GM18519 (cell line): ENCODE measurements at regions not wholly inside any gene's neighbourhood (a gene's known extent, or its start where the extent isn't known, plus 50 kb on each side); places are given as distances from the start of the nearest gene placed in this dataset.
"Not testable (repeated sequence)": the region's sequence is repeated elsewhere in the genome, so short reads cannot be mapped to it uniquely, and the experiment has no call there.

Experiments used
- ATAC-seq: cut with Tn5 transposase; IDR thresholded peaks from one replicate; pipeline ENCODE4 v1.9.1; 2021; ENCODE audit warnings: mild to moderate bottlenecking, moderate library complexity; ENCODE audit not compliant: unreplicated experiment, low FRiP score

- no peak for ATAC-seq
Observed at GRCh38 chr18:71431171-71431570, 1113.0 kb downstream of the CBLN2 start.

DNA sequence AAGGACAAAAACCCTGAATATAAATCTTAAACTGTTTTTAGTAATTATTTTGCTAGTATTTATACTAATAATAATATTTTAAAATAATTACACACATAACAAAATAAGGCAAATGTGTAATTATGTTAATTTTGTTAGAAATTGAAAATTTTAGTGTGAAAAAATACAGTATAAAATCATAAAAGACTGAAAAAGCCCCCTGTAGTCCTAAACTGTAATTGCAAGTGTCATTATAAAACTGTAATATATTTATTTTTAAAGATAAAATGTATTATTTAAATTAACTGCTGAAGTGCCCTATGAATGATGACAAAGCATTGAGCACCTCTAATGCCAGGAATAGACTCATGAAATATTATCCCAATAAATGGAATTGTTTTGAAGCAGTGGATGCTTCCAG, 1117.7 kb downstream of the CBLN2 start:
- ATAC-seq, result no peak

DNA sequence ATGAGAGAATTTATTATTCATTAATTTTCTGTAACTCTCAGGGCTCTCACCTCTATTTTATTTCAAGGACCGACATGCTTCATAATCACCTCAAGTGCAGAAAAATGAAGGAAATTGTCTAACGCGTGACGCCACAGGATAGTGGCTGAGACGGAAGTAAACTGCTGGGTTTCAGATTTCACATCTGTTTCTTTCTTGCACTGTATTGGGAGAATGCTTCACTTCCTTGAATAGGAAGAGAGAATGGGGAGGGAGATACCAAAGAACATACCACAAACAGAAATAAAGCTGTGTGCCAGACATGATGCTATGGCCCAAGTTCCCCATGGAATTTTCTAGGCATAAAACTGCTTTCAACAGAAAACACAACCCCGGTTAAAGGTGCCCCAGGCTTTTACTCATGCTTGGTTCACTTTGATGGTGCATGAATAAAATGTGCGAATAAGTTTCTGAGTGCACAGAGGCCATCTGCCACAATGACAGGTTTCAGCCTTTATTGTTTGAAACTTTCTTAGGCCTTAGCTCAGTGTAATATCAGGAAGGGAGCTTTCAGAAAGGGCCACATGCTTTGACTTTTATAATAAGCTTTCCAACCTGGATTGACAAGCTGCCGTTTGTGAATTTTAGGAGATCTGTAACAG, 1116.4 kb downstream of the SOCS6 start:
- no peak for ATAC-seq

DNA sequence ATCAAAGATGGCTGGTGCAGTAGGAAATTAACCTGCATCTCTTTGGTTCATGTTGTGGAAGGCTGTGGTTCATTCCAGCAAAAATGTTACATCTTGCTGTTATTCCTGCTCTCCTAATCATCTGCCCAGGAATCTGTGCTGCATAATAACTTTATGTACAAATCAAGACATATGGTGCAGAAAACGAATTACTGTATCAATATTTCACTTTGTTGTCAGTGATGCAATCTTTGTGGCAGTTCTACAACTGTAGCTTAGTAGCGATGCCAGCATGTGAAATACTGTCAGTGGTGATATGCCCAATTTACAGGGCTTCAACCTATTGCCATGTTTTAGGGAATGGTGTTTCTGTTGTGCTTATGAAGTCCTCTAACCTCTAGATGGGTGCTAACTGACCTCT, 1114.7 kb downstream of the SOCS6 start:
- ATAC-seq, result no peak

GRCh38 chr18:71398531-71398930, 1109.7 kb downstream of the SOCS6 start:
- ATAC-seq, result no peak

DNA sequence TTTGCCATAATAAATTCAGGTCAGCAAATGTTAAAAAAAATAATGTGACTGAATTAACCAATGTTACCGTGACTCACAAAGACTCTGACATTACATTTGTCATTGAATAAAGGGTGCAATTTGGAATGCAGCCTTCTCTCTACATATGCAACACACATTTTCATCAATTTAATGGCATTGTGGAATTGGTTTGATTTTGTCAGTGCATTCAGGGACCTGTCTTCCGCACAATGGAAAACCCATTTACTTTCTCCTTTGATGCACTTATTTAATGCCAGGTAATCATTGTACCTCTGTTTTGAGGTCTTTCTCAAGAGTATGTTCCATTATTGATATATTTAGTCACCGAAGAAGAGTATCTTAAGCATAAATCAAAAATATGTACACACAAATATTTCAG, 1099.3 kb downstream of the SOCS6 start:
- ATAC-seq, result no peak

DNA sequence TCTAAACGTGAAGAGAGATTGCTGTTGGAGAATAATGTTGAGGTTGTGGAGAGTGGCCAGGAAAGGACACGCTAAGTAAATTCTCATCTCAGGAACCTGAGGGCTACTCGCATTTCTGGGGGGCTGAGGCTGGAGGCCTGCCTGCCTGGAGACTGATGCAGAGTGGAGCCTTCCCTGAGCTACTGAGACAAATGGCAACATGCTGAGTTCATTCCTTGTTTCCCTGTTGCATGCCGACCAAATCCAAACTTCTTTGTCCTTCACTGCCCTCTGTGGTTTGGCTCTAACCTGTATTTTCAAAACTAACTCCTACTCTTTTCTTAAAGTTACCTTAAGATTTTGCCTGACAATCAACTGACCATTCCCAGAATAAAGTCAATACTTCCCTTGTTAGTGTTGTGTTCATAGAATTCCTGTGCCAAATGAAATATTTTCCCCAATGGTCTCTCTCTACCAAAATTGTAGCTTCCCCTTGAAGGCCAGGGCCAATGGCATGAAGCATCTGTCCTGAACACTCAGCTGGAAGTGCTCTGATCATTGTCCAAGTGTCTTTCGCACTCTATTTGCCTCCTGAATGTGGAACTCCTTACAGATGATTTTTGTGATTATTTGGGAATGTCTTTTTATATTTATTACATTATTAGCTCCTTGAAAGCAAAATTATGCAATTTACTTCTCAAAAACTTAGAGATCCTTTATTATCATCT, 1085.6 kb downstream of the SOCS6 start:
- ATAC-seq, result no peak

GRCh38 chr18:71371951-71372605, 1083.2 kb downstream of the SOCS6 start:
- ATAC-seq, result no peak

DNA sequence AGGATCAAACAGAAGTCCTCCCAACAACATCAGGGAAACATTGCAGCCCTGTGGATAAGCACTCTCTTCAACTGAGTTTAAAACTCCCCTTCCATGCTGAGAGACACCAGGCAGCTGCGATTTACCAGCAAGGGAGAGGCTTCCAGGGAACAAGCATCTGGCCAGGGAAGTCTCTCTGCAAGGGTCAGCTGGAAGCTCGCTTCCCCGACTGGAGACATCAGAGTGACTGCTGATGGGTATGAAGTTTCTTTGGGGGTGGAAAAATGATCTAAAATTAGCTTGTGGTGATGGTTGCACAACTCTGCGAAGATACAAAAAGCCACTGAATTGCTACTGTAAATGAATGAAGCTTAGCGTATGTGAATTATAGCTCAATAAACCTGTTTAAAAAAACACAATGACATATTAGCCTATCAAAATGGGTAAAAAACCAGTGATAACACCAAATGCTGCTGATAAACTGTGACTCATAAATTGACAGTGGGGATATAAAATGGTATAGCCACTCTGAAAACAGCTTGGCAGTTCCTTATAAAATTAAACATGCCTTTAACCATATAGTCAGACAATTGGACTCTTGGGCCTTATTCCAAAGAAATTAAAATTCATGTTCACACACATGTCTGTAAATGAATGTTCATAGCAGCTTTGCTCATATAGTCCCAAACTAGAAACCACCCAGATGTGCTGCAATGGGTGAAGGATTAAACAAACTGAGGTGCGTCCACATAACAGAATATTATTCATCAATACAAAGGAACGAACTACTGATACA, 1082.0 kb downstream of the SOCS6 start:
- ATAC-seq, result no peak

- ATAC-seq, result no peak
Observed at GRCh38 chr18:71370095-71370494, 1081.2 kb downstream of the SOCS6 start.

GRCh38 chr18:71362140-71362539, 1073.3 kb downstream of the SOCS6 start:
- no peak for ATAC-seq

DNA sequence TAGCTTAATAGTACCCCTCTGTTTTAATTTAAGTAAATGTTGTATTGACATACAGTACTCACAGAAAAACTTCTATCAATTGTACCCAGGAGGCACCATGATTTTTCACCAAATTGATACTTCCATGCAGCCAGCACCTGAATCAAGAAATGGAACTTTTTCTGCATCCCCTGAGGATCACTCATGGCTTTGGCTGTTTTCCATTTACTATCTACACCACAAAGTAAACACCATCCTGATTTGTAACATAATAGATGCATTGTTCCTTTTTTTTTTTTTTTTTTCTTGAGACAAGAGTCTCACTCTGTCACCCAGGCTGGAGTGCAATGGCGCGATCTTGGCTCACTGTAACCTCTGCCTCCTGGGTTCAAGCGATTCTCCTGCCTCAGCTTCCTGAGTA, 1066.8 kb downstream of the SOCS6 start:
- not testable (repeated sequence) for ATAC-seq

GRCh38 chr18:71352618-71353017, 1063.8 kb downstream of the SOCS6 start:
- ATAC-seq, result no peak

- ATAC-seq, result no peak
Observed at GRCh38 chr18:71336576-71337210, 1047.8 kb downstream of the SOCS6 start.

DNA sequence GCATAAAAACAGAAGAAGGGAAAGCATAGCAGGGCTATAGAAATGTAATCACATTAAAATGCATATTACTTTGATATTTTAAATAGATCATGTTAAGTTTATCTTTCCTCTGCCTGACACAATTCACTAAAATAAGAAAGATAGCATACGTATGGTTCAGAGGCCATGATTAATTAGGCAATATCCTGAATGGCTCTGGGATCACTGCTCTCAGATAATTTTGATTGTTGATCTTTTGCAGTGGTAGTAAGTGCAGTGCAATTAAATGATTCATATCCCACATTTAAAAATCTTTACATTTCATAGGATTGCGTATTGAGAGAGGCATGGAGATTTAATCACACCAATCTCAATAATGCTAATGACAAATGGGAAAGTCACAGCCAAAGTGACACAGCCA, 1040.7 kb downstream of the SOCS6 start:
- no peak for ATAC-seq

- ATAC-seq, result no peak
Observed at GRCh38 chr18:71329114-71329513, 1040.3 kb downstream of the SOCS6 start.

DNA sequence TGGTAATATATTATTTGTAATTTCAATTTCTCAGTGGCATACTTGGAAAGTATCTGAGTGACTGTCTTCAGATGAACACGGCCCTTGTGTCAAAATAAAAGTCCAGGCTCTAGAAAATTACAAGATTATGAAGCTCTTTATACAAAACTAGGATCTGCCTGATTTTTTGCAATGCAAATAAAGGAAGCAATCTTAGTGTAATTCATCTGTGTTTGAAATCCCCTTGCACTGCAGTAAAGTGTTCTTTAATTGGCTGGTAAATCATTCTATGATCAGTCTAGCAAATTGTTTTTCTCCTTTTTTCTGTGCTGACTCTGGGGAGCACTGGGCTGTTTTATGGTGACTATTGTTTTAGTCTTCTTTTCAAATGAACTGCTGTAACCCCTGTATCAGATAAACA, 1039.0 kb downstream of the SOCS6 start:
- ATAC-seq, result no peak

GRCh38 chr18:71327441-71327840, 1038.6 kb downstream of the SOCS6 start:
- ATAC-seq, result no peak

- ATAC-seq, result no peak
Observed at GRCh38 chr18:71326826-71327225, 1038.0 kb downstream of the SOCS6 start.

GRCh38 chr18:71324356-71324755, 1035.5 kb downstream of the SOCS6 start:
- no peak for ATAC-seq

GRCh38 chr18:71322201-71322600, 1033.4 kb downstream of the SOCS6 start:
- no peak for ATAC-seq
